A549 (cell line): ENCODE measurements at regions not wholly inside any gene's neighbourhood (a gene's known extent, or its start where the extent isn't known, plus 50 kb on each side); places are given as distances from the start of the nearest gene placed in this dataset.

Source experiments
- CBX2 ChIP-seq: fragments of 200-600 bp; sonication (generic); IDR thresholded peaks from 2 replicates; pipeline ENCODE4 v1.6.1; 2016; ENCODE audit warnings: low read depth, mild to moderate bottlenecking, borderline replicate concordance
- HDAC2 ChIP-seq: fragments of 200-600 bp; sonication (generic); IDR thresholded peaks from 2 replicates; pipeline ENCODE4 v1.6.1; 2016
- HOXA7 ChIP-seq: fragments of 250-450 bp; sonication (Bioruptor Pico); IDR thresholded peaks from 2 replicates; pipeline ENCODE4 v1.5.0; 2020; ENCODE audit warnings: mild to moderate bottlenecking, moderate library complexity
- NFE2L2 ChIP-seq: fragments of 150-350 bp; conservative IDR thresholded peaks from 2 replicates; pipeline ENCODE4 v1.6.1; 2014; ENCODE audit warnings: low read length
- NPAS2 ChIP-seq: fragments of 250-450 bp; sonication (Bioruptor Pico); IDR thresholded peaks from 2 replicates; pipeline ENCODE4 v1.8.0; 2022; ENCODE audit warnings: mild to moderate bottlenecking, moderate library complexity, borderline replicate concordance
- POLR2A ChIP-seq: IDR thresholded peaks from 2 replicates; pipeline ENCODE4 v1.6.1; 2012; ENCODE audit warnings: mild to moderate bottlenecking, low read length
- POLR2AphosphoS2 ChIP-seq: conservative IDR thresholded peaks from 2 replicates; pipeline ENCODE4 v1.6.1; 2012; ENCODE audit warnings: low read length, improper control_type of control experiment, inconsistent platforms
- SMC3 ChIP-seq: fragments of >200 bp; sonication (Bioruptor Twin); formaldehyde crosslinking; IDR thresholded peaks from 3 replicates; pipeline ENCODE4 v1.6.1; 2018; ENCODE audit warnings: inconsistent platforms
- TF ChIP-seq, protein P1 (sequence below): fragments of >200 bp; sonication (Bioruptor Twin); formaldehyde crosslinking; IDR thresholded peaks from 3 replicates; pipeline ENCODE4 v1.5.1; 2016
- TF ChIP-seq, protein P2 (sequence below): fragments of >200 bp; sonication (Bioruptor Twin); formaldehyde crosslinking; IDR thresholded peaks from 3 replicates; pipeline ENCODE4 v1.6.1; 2016

DNA sequence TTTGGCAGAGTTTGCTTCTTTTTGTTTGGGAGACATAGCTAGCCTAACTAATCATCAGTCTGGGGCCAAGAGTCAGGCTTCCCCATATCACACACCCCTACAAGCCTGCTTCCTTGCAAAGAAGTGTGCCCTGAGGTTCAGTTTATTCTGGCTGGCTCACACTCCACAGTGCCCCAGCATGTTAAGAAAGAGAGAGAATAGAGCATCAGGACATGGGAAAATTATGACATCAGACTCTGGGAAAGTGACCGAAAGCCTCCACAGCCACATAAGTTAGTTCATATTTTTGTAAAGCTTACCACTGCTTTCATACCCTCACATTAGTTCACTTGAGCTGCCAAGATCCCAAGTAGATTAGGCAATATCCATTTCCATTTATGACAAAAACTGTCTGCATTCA lies 63.0 kb upstream of the CFAP161 start:
- TF ChIP-seq HOXA7 (CRISPR knock-in tag) (no peak), SMC3 (no peak), CBX2 (no peak), HDAC2 (no peak), POLR2AphosphoS2 (no peak), NPAS2 (CRISPR knock-in tag) (no peak), NFE2L2 (no peak), POLR2A (no peak)
- TF ChIP-seq, protein P1, sequence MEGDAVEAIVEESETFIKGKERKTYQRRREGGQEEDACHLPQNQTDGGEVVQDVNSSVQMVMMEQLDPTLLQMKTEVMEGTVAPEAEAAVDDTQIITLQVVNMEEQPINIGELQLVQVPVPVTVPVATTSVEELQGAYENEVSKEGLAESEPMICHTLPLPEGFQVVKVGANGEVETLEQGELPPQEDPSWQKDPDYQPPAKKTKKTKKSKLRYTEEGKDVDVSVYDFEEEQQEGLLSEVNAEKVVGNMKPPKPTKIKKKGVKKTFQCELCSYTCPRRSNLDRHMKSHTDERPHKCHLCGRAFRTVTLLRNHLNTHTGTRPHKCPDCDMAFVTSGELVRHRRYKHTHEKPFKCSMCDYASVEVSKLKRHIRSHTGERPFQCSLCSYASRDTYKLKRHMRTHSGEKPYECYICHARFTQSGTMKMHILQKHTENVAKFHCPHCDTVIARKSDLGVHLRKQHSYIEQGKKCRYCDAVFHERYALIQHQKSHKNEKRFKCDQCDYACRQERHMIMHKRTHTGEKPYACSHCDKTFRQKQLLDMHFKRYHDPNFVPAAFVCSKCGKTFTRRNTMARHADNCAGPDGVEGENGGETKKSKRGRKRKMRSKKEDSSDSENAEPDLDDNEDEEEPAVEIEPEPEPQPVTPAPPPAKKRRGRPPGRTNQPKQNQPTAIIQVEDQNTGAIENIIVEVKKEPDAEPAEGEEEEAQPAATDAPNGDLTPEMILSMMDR = no peak
- TF ChIP-seq, protein P2, sequence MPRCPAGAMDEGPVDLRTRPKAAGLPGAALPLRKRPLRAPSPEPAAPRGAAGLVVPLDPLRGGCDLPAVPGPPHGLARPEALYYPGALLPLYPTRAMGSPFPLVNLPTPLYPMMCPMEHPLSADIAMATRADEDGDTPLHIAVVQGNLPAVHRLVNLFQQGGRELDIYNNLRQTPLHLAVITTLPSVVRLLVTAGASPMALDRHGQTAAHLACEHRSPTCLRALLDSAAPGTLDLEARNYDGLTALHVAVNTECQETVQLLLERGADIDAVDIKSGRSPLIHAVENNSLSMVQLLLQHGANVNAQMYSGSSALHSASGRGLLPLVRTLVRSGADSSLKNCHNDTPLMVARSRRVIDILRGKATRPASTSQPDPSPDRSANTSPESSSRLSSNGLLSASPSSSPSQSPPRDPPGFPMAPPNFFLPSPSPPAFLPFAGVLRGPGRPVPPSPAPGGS = no peak
